ENCODE measurements at regions not wholly inside any gene's neighbourhood (a gene's known extent, or its start where the extent isn't known, plus 50 kb on each side); places are given as distances from the start of the nearest gene placed in this dataset.

DNA sequence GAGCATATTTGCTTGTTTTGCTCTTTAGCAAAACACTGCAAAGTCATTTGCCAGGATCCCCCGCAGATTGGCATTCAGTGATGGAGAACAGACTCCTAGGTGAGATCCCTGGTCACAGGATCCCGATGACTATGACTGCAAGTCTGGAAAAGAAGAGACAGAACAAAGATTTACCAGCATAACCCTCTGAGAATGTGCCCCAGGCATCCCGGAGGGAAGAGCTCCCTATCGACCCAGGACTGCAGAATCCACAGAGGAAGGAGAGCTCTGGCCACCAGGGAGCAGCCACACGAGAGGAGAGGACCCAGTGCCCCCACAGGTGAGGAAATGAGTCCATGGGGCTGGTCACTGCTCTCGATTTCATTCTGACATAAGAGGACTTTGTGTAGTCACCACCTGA is 105.2 kb downstream of the ZNF280B start:
- peaks cover 100% of the 10 kb centered on the region for H3K27me3 Mint-ChIP-seq (ENCODE audit: low read depth)

More for the DNA sequence above, 105.2 kb downstream of the ZNF280B start:
- H3K4me1 ChIP-seq (ENCODE audit: insufficient read depth, low read length), result no peaks in the 10 kb centered on the region
- no peak overlapping the region for H3K18ac ChIP-seq (ENCODE audit: insufficient read length, low read depth, low read length)
- H3K4me1 Mint-ChIP-seq, result no peaks in the 10 kb centered on the region
- H4K5ac ChIP-seq (ENCODE audit: insufficient read length, low read depth, low read length), result no peak overlapping the region
- no peak overlapping the region for H2BK5ac ChIP-seq (ENCODE audit: insufficient read length, low read length)
- H3K23me2 ChIP-seq (ENCODE audit: insufficient read length, low read depth, low read length, poor library complexity, severe bottlenecking), result no peaks in the 10 kb centered on the region
- H4K20me1 ChIP-seq (ENCODE audit: control insufficient read depth, insufficient read depth, insufficient read length), result no peaks in the 10 kb centered on the region
- no peak overlapping the region for H3K4me2 ChIP-seq (ENCODE audit: insufficient read depth, insufficient read length, low read length)
- TF ChIP-seq, protein P1, sequence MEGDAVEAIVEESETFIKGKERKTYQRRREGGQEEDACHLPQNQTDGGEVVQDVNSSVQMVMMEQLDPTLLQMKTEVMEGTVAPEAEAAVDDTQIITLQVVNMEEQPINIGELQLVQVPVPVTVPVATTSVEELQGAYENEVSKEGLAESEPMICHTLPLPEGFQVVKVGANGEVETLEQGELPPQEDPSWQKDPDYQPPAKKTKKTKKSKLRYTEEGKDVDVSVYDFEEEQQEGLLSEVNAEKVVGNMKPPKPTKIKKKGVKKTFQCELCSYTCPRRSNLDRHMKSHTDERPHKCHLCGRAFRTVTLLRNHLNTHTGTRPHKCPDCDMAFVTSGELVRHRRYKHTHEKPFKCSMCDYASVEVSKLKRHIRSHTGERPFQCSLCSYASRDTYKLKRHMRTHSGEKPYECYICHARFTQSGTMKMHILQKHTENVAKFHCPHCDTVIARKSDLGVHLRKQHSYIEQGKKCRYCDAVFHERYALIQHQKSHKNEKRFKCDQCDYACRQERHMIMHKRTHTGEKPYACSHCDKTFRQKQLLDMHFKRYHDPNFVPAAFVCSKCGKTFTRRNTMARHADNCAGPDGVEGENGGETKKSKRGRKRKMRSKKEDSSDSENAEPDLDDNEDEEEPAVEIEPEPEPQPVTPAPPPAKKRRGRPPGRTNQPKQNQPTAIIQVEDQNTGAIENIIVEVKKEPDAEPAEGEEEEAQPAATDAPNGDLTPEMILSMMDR (conservative IDR thresholded peaks at IDR 0.05), result no peak
- no peak overlapping the region for H3K4ac ChIP-seq (ENCODE audit: low read depth, low read length)
- no peak overlapping the region for H4K8ac ChIP-seq (replicated peaks; ENCODE audit: insufficient read length, low read depth, low read length)
- H3K79me1 ChIP-seq (ENCODE audit: insufficient read depth, low read depth, low read length, poor library complexity, severe bottlenecking), result no peaks in the 10 kb centered on the region
- H3K27ac ChIP-seq (ENCODE audit: insufficient read length, low read depth, low read length), result no peak overlapping the region
- no peak overlapping the region for H4K91ac ChIP-seq (ENCODE audit: insufficient read length, low read depth, low read length)
- no peaks in the 10 kb centered on the region for H3K79me2 ChIP-seq (ENCODE audit: insufficient read depth, low read length)
- H3K23ac ChIP-seq (ENCODE audit: insufficient read length, low read depth, low read length), result no peak overlapping the region
- no peak overlapping the region for H2AK5ac ChIP-seq (ENCODE audit: insufficient read length, low read length)
- H2BK120ac ChIP-seq (ENCODE audit: low read depth, low read length, poor library complexity, severe bottlenecking), result no peak overlapping the region
- no peak overlapping the region for H2AFZ ChIP-seq (ENCODE audit: low read length)
- H3K27ac Mint-ChIP-seq, result no peak overlapping the region
- no peak overlapping the region for H3K9ac ChIP-seq (ENCODE audit: extremely low read depth, insufficient read length, low read length)
- no peak overlapping the region for H2BK20ac ChIP-seq (ENCODE audit: low read depth, low read length, poor library complexity, severe bottlenecking)
- no CpG with 5 or more reads among the region's 6 CpGs for WGBS (ENCODE audit: extremely low coverage, insufficient read length, low lambda C conversion rate)
- no peak overlapping the region for H3K4me3 Mint-ChIP-seq
- H3K27me3 ChIP-seq (ENCODE audit: insufficient read depth, low read length), result peaks cover 80% of the 10 kb centered on the region
- H2BK15ac ChIP-seq (ENCODE audit: low read depth, low read length), result no peak overlapping the region
- no peaks in the 10 kb centered on the region for H3K9me3 ChIP-seq (ENCODE audit: control insufficient read depth, low read depth, low read length)
- no peak overlapping the region for H3K56ac ChIP-seq (ENCODE audit: insufficient read length, low read depth, low read length)
- DNase-seq, result no peak
- no peak overlapping the region for H2BK12ac ChIP-seq (ENCODE audit: insufficient read length, low read depth, low read length)
- H3K14ac ChIP-seq (ENCODE audit: insufficient read depth, low read length), result no peak overlapping the region
- no peak overlapping the region for H3T11ph ChIP-seq (ENCODE audit: low read length)
- H3K36me3 Mint-ChIP-seq (ENCODE audit: insufficient read depth in 1 of 3, low read depth in 3 of 3), result no peaks in the 10 kb centered on the region; a peak in 1 of 7 replicates
- no peaks in the 10 kb centered on the region; a peak in 1 of 5 replicates for H3K9me3 Mint-ChIP-seq
